Erythroblast (primary cell): ENCODE measurements at regions not wholly inside any gene's neighbourhood (a gene's known extent, or its start where the extent isn't known, plus 50 kb on each side); places are given as distances from the start of the nearest gene placed in this dataset.

Source experiments
- GATA1 ChIP-seq: IDR thresholded peaks from 2 replicates; pipeline ENCODE4 v1.6.1; 2011; ENCODE audit warnings: low read depth, mild to moderate bottlenecking, control low read depth, low read length, moderate library complexity
- POLR2A ChIP-seq: IDR thresholded peaks from 2 replicates; pipeline ENCODE4 v1.6.1; 2011; ENCODE audit warnings: mild to moderate bottlenecking, low read length

DNA sequence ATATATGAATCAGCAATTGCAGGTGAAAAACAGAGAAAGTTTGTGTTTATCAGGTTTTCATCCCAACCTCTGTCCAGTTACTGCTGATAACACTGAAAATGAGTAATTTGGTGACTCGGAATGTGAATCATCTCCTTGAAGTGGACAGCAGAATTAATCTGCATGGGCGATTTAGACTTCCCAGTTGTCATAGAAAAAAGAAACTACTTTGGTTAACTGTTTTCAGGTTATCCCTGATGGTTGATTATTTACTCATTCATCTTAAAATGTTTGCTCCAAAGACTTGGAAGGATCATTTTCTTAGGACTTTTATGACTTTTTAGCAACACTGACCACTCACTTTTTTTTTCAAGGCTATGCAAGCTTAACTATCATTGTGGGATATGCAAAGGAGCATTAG, 504.1 kb upstream of the ANKRD30A start:
- TF ChIP-seq POLR2A (no peak), GATA1 (no peak)
